WERI-Rb-1 (cell line): ENCODE measurements at regions not wholly inside any gene's neighbourhood (a gene's known extent, or its start where the extent isn't known, plus 50 kb on each side); places are given as distances from the start of the nearest gene placed in this dataset.

Source experiments
- DNase-seq: peaks from one replicate; pipeline ENCODE4 v3.0.0-alpha.2; 2020
- H3K27ac ChIP-seq: fragments of 250-450 bp; sonication (Bioruptor Pico); 2 replicates; pipeline ENCODE4 v1.5.1; 2020; ENCODE audit warnings: mild to moderate bottlenecking, moderate library complexity
- H3K27me3 ChIP-seq: fragments of 250-450 bp; sonication (Bioruptor Pico); 2 replicates; pipeline ENCODE4 v1.5.1; 2021; ENCODE audit warnings: mild to moderate bottlenecking, low read depth, moderate library complexity; ENCODE audit not compliant: insufficient read depth, severe bottlenecking
- H3K36me3 ChIP-seq: fragments of 250-450 bp; sonication (Bioruptor Pico); 2 replicates; pipeline ENCODE4 v1.5.1; 2020; ENCODE audit warnings: mild to moderate bottlenecking, moderate library complexity
- H3K4me3 ChIP-seq: 2 replicates; pipeline ENCODE4 v1.5.1; 2011; ENCODE audit warnings: low read depth, mild to moderate bottlenecking, control low read depth, low read length
- H3K9me3 ChIP-seq: fragments of 250-450 bp; sonication (Bioruptor Pico); 2 replicates; pipeline ENCODE4 v1.5.1; 2021; ENCODE audit warnings: mild to moderate bottlenecking, moderate library complexity; ENCODE audit not compliant: severe bottlenecking
- CTCF ChIP-seq: IDR thresholded peaks from 2 replicates; pipeline ENCODE4 v1.5.1; 2011; ENCODE audit warnings: low read depth, mild to moderate bottlenecking, control low read depth, inconsistent platforms, low read length

- Histone ChIP-seq H3K27me3 (no peaks in the 10 kb centered on the region), H3K9me3 (no peaks in the 10 kb centered on the region), H3K36me3 (no peaks in the 10 kb centered on the region), H3K4me3 (no peak overlapping the region), H3K27ac (no peak overlapping the region)
- DNase-seq = no peak
- no peak for TF ChIP-seq CTCF
Observed at GRCh38 chr5:105849701-105850100, 1821.0 kb downstream of the EFNA5 start.

- TF ChIP-seq CTCF = no peak
- H3K4me3 ChIP-seq = no peak overlapping the region
Observed at GRCh38 chr5:105840800-105841199, 1829.9 kb downstream of the EFNA5 start.

GRCh38 chr5:105836887-105837286 lies 1833.8 kb downstream of the EFNA5 start:
- no peaks in the 10 kb centered on the region for H3K9me3 ChIP-seq
- H3K27me3 ChIP-seq = no peaks in the 10 kb centered on the region
- H3K27ac ChIP-seq = no peak overlapping the region
- no peak overlapping the region for H3K4me3 ChIP-seq
- no peaks in the 10 kb centered on the region for H3K36me3 ChIP-seq
- TF ChIP-seq CTCF = no peak
- no peak for DNase-seq

More at GRCh38 chr5:105840800-105841199, 1829.9 kb downstream of the EFNA5 start:
- H3K36me3 ChIP-seq = no peaks in the 10 kb centered on the region
- H3K27ac ChIP-seq = no peak overlapping the region
- DNase-seq = no peak
- H3K27me3 ChIP-seq = no peaks in the 10 kb centered on the region
- H3K9me3 ChIP-seq = no peaks in the 10 kb centered on the region

GRCh38 chr5:105836268-105836667 lies 1834.5 kb downstream of the EFNA5 start:
- no peaks in the 10 kb centered on the region for H3K9me3 ChIP-seq
- no peaks in the 10 kb centered on the region for H3K27me3 ChIP-seq
- DNase-seq = no peak
- no peak for TF ChIP-seq CTCF
- H3K27ac ChIP-seq = no peak overlapping the region
- no peaks in the 10 kb centered on the region for H3K36me3 ChIP-seq
- no peak overlapping the region for H3K4me3 ChIP-seq

- Histone ChIP-seq H3K4me3 (no peak overlapping the region), H3K36me3 (no peaks in the 10 kb centered on the region), H3K9me3 (no peaks in the 10 kb centered on the region), H3K27ac (no peak overlapping the region), H3K27me3 (no peaks in the 10 kb centered on the region)
- no peak for TF ChIP-seq CTCF
- no peak for DNase-seq
Observed at GRCh38 chr5:105828821-105829220, 1841.9 kb downstream of the EFNA5 start.

GRCh38 chr5:105821800-105822199 lies 1848.9 kb downstream of the EFNA5 start:
- Histone ChIP-seq H3K4me3 (no peak overlapping the region), H3K27me3 (no peaks in the 10 kb centered on the region), H3K27ac (no peak overlapping the region), H3K36me3 (no peaks in the 10 kb centered on the region), H3K9me3 (no peaks in the 10 kb centered on the region)
- DNase-seq = no peak
- TF ChIP-seq CTCF = no peak
